ENCODE measurements at regions not wholly inside any gene's neighbourhood (a gene's known extent, or its start where the extent isn't known, plus 50 kb on each side); places are given as distances from the start of the nearest gene placed in this dataset.

DNA sequence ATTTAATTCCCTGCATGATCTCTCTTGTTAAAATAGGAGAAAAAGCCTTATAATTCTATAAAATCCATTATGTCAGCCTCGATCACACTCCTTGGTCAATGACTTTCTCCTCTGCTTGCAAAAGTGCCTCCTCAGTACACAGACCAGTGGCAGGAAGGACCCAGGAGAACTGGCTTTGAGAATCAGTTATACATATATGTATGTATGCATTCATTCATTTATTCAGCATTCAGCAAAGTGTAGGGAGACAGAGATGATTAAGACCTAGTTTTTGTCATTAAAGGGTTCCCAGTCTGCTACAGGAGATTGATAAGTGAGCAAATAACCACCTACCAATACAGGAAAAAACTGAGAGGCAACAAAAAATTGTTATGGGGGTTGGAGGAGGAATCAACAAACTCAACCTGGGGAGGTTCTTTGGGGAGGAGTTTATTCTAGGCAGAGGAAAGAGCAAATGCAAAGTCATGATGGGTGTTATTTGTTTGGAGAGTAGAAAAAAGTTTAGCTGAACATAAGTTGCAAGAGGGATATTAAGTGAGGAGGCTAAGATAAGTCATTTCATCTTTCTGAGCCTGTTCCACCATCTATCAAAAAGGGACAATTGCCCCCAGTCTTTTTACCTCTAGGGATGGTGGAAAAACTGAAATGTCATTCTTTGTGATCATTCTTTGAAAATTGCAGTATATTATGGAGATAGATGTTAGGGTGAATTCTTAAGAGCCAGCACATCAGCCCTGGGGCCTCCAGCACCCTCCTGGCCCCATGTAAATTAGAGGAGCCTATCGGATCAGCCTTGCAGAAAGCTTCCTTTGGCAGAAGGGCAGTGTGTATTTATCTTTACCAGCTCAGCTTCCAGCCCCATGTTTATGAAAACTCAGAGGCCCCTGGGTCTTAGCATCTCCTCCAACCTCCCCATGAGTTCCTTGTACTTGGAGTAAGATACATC, 128.0 kb downstream of the OMA1 start:
- no peak for DNase-seq
- POLR2A ChIA-PET = no interaction called here

More for the DNA sequence above, 128.0 kb downstream of the OMA1 start:
- Histone ChIP-seq H3K4me1 (ENCODE audit: control insufficient read depth in 1 of 2, insufficient read depth in 2 of 2, low read depth in 1 of 2, low read length in 1 of 2) (no peaks in the 10 kb centered on the region; a peak in 2 of 4 replicates), H3F3A (replicated peaks; ENCODE audit: insufficient read depth) (no peaks in the 10 kb centered on the region), H3K9me3 (no peaks in the 10 kb centered on the region), H3K27me3 (ENCODE audit: insufficient read depth) (no peaks in the 10 kb centered on the region), H2AFZ (ENCODE audit: low read depth) (no peak overlapping the region), H3K27ac (ENCODE audit: low read depth in 2 of 2, low read length in 1 of 2) (no peak overlapping the region), H3K4me3 (ENCODE audit: low read depth in 2 of 2, low read length in 1 of 2) (no peak overlapping the region), H3K79me2 (ENCODE audit: insufficient read depth) (no peaks in the 10 kb centered on the region), H4K20me1 (ENCODE audit: insufficient read depth) (no peaks in the 10 kb centered on the region), H3K9me2 (no peaks in the 10 kb centered on the region), H3K9ac (no peak overlapping the region), H3K4me2 (no peak overlapping the region), H3K36me3 (replicated peaks in 1 of 2; ENCODE audit: control insufficient read depth in 1 of 2, insufficient read depth in 2 of 2, low read length in 1 of 2) (no peaks in the 10 kb centered on the region)
- CTCF ChIA-PET = no interaction called here
- WGBS (ENCODE audit: low lambda C conversion rate) = 50% methylated on average over 2 of the region's 2 CpGs
- no peak for TF ChIP-seq MEF2A (IDR thresholded peaks at IDR 0.05; ENCODE audit: borderline replicate concordance, low read depth)
- TF ChIP-seq, protein P1, sequence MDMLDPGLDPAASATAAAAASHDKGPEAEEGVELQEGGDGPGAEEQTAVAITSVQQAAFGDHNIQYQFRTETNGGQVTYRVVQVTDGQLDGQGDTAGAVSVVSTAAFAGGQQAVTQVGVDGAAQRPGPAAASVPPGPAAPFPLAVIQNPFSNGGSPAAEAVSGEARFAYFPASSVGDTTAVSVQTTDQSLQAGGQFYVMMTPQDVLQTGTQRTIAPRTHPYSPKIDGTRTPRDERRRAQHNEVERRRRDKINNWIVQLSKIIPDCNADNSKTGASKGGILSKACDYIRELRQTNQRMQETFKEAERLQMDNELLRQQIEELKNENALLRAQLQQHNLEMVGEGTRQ (IDR thresholded peaks at IDR 0.05; ENCODE audit: borderline replicate concordance, low read depth, low read length) = no peak
- no peak for TF ChIP-seq PBX3 (IDR thresholded peaks at IDR 0.05)
- no peak for TF ChIP-seq NFIC (IDR thresholded peaks at IDR 0.05; ENCODE audit: borderline replicate concordance)
- TF ChIP-seq, protein P2, sequence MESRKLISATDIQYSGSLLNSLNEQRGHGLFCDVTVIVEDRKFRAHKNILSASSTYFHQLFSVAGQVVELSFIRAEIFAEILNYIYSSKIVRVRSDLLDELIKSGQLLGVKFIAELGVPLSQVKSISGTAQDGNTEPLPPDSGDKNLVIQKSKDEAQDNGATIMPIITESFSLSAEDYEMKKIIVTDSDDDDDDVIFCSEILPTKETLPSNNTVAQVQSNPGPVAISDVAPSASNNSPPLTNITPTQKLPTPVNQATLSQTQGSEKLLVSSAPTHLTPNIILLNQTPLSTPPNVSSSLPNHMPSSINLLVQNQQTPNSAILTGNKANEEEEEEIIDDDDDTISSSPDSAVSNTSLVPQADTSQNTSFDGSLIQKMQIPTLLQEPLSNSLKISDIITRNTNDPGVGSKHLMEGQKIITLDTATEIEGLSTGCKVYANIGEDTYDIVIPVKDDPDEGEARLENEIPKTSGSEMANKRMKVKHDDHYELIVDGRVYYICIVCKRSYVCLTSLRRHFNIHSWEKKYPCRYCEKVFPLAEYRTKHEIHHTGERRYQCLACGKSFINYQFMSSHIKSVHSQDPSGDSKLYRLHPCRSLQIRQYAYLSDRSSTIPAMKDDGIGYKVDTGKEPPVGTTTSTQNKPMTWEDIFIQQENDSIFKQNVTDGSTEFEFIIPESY (IDR thresholded peaks at IDR 0.05; ENCODE audit: borderline replicate concordance, low read depth) = no peak
- no peak for TF ChIP-seq GATA2 (CRISPR knock-in tag; IDR thresholded peaks at IDR 0.05)
- no peak for TF ChIP-seq TCF12 (IDR thresholded peaks at IDR 0.05)
- no peak for TF ChIP-seq TEAD4 (IDR thresholded peaks at IDR 0.05; ENCODE audit: borderline replicate concordance, insufficient read depth)
- TF ChIP-seq, protein P3, sequence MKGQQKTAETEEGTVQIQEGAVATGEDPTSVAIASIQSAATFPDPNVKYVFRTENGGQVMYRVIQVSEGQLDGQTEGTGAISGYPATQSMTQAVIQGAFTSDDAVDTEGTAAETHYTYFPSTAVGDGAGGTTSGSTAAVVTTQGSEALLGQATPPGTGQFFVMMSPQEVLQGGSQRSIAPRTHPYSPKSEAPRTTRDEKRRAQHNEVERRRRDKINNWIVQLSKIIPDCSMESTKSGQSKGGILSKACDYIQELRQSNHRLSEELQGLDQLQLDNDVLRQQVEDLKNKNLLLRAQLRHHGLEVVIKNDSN (IDR thresholded peaks at IDR 0.05; ENCODE audit: borderline replicate concordance, low read depth) = no peak
- TF ChIP-seq JUND (IDR thresholded peaks at IDR 0.05) = no peak
- no peak for TF ChIP-seq SMC3 (IDR thresholded peaks at IDR 0.05; ENCODE audit: low read depth, low read length)

All from SK-N-SH (cell line).